HFFc6 (cell line): ENCODE measurements at regions not wholly inside any gene's neighbourhood (a gene's known extent, or its start where the extent isn't known, plus 50 kb on each side); places are given as distances from the start of the nearest gene placed in this dataset.
"Not testable (repeated sequence)": the region's sequence is repeated elsewhere in the genome, so short reads cannot be mapped to it uniquely, and the experiment has no call there.

Experiments
- DNase-seq: peaks from one replicate; pipeline ENCODE4 v3.0.0-alpha.2; 2018
- H3K27ac Mint-ChIP-seq: 2 replicates; pipeline ENCODE4 v1.8.0; 2020; ENCODE audit warnings: mild to moderate bottlenecking, mixed read lengths
- H3K27me3 Mint-ChIP-seq: 2 replicates; pipeline ENCODE4 v1.8.0; 2021; ENCODE audit warnings: mild to moderate bottlenecking, moderate library complexity, mixed read lengths; ENCODE audit not compliant: insufficient read depth
- H3K36me3 Mint-ChIP-seq: 2 replicates; pipeline ENCODE4 v1.8.0; 2021; ENCODE audit warnings: low read depth, mixed read lengths
- H3K4me1 Mint-ChIP-seq: 2 replicates; pipeline ENCODE4 v1.8.0; 2020; ENCODE audit warnings: low read depth, mixed read lengths
- H3K4me3 Mint-ChIP-seq: 2 replicates; pipeline ENCODE4 v1.8.0; 2020; ENCODE audit warnings: mild to moderate bottlenecking, moderate library complexity, mixed read lengths
- H3K9me3 Mint-ChIP-seq: 2 replicates; pipeline ENCODE4 v1.8.0; 2020; ENCODE audit warnings: mild to moderate bottlenecking, mixed read lengths
- TF ChIP-seq, protein P1 (sequence below): fragments of 200-600 bp; sonication (generic); IDR thresholded peaks from 2 replicates; pipeline ENCODE4 v1.5.0; 2021; ENCODE audit warnings: antibody characterized with exemption, mild to moderate bottlenecking

- Mint-ChIP-seq H3K27ac (no peak overlapping the region), H3K4me1 (no peaks in the 10 kb centered on the region), H3K4me3 (no peak overlapping the region)
Observed at GRCh38 chrX:109920868-109921267, 82.0 kb upstream of the TMEM164 start.

DNA sequence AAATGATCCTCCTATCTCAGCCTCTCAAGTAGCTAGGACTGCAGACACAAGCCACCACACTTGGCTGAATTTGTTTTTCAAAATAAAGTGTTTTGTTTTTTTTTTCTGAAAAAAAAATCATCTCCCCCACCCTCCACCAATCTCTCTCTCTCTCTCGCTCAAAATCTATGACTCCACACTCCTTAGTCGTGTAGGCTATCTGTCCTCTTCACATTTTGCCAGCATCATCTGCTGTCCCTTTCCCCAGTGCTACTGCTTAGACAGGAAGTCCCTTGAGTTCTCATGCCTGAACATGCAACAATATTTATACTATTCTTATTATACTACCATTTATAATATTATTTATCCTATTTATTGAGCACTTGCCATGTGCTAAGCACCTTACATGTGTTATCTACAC is 80.7 kb upstream of the TMEM164 start:
- Mint-ChIP-seq H3K9me3 (no peaks in the 10 kb centered on the region), H3K36me3 (no peaks in the 10 kb centered on the region), H3K27ac (no peak overlapping the region), H3K4me3 (no peak overlapping the region), H3K4me1 (no peaks in the 10 kb centered on the region), H3K27me3 (peaks cover 2% of the 10 kb centered on the region)
- no peak for DNase-seq
- TF ChIP-seq, protein P1, sequence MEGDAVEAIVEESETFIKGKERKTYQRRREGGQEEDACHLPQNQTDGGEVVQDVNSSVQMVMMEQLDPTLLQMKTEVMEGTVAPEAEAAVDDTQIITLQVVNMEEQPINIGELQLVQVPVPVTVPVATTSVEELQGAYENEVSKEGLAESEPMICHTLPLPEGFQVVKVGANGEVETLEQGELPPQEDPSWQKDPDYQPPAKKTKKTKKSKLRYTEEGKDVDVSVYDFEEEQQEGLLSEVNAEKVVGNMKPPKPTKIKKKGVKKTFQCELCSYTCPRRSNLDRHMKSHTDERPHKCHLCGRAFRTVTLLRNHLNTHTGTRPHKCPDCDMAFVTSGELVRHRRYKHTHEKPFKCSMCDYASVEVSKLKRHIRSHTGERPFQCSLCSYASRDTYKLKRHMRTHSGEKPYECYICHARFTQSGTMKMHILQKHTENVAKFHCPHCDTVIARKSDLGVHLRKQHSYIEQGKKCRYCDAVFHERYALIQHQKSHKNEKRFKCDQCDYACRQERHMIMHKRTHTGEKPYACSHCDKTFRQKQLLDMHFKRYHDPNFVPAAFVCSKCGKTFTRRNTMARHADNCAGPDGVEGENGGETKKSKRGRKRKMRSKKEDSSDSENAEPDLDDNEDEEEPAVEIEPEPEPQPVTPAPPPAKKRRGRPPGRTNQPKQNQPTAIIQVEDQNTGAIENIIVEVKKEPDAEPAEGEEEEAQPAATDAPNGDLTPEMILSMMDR: no peak

More at GRCh38 chrX:109920868-109921267, 82.0 kb upstream of the TMEM164 start:
- peaks cover 2% of the 10 kb centered on the region; the same call in 1 of the 2 replicates for H3K27me3 Mint-ChIP-seq
- no peak for DNase-seq
- H3K9me3 Mint-ChIP-seq: no peaks in the 10 kb centered on the region
- TF ChIP-seq, protein P1: no peak
- no peaks in the 10 kb centered on the region for H3K36me3 Mint-ChIP-seq

GRCh38 chrX:109925003-109925402 is 77.9 kb upstream of the TMEM164 start:
- not testable (repeated sequence) for H3K36me3 Mint-ChIP-seq, H3K27me3 Mint-ChIP-seq, H3K4me3 Mint-ChIP-seq, H3K9me3 Mint-ChIP-seq, H3K4me1 Mint-ChIP-seq, H3K27ac Mint-ChIP-seq, DNase-seq

- peaks cover 3% of the 10 kb centered on the region for H3K27me3 Mint-ChIP-seq
Observed at GRCh38 chrX:109925656-109926055, 77.3 kb upstream of the TMEM164 start.

GRCh38 chrX:109926118-109926517 is 76.8 kb upstream of the TMEM164 start:
- H3K4me3 Mint-ChIP-seq: no peak overlapping the region
- H3K27me3 Mint-ChIP-seq: peaks cover 3% of the 10 kb centered on the region
- H3K36me3 Mint-ChIP-seq: no peaks in the 10 kb centered on the region
- no peak for DNase-seq
- no peak overlapping the region for H3K27ac Mint-ChIP-seq
- no peaks in the 10 kb centered on the region for H3K4me1 Mint-ChIP-seq
- H3K9me3 Mint-ChIP-seq: no peaks in the 10 kb centered on the region
- TF ChIP-seq, protein P1: no peak

More at GRCh38 chrX:109925656-109926055, 77.3 kb upstream of the TMEM164 start:
- Mint-ChIP-seq H3K4me1 (no peaks in the 10 kb centered on the region), H3K36me3 (no peaks in the 10 kb centered on the region), H3K9me3 (no peaks in the 10 kb centered on the region), H3K4me3 (no peak overlapping the region), H3K27ac (no peak overlapping the region)
- TF ChIP-seq, protein P1: no peak
- DNase-seq: no peak

DNA sequence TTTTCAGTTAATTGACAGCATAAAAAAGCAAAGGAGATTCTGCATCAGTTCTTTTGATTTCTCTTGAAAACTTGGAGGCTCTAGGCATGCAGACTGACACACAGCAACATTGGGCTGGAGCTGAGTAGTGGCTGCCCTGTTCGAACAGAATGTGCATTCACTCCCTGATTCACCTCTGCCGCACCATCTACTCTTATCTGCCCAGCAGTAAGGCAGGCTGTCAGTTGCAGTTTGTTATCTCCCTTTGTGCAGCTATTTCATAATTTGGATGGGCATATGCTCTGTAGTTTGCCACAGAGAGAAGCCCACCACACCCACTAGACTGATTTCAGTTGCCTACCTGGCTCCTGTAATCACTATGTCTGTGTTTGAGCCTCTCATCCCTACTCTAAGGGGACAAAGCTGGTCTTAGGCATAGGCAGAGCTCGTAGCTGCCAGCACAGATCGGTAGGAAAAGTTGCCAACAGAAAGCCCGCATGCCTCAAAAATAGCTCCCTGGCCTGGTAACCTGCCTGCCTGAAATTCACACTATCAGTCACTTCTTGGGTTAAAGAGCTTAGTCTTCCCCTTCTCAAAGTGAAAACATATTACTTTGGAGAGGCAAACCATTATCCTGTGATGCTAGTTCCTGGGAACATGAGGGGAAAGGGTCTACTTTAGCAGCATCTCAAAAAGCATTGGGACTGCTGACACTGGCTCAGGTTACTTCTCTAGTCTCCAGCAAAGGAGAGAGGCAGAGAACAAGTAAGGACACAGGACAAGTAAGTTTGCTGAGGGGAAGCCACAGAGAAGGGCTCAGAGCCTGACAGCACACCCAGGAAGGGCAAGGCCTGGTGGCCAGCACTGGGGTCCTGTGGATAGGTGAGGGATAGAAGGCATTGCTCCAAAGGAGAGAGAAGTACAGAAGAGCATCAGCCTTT is 75.9 kb upstream of the TMEM164 start:
- H3K9me3 Mint-ChIP-seq: no peaks in the 10 kb centered on the region
- H3K4me1 Mint-ChIP-seq: no peaks in the 10 kb centered on the region
- no peak overlapping the region for H3K27ac Mint-ChIP-seq
- TF ChIP-seq, protein P1: no peak
- H3K36me3 Mint-ChIP-seq: no peaks in the 10 kb centered on the region
- peaks cover 1% of the 10 kb centered on the region; the same call in 1 of the 2 replicates for H3K27me3 Mint-ChIP-seq
- H3K4me3 Mint-ChIP-seq: no peak overlapping the region
- DNase-seq: no peak
